Thyroid gland (tissue), 4 donors: ENCODE measurements at regions not wholly inside any gene's neighbourhood (a gene's known extent, or its start where the extent isn't known, plus 50 kb on each side); places are given as distances from the start of the nearest gene placed in this dataset.

ENCODE experiments used
- POLR2A ChIP-seq, 2 donors: fragments of 450-650 bp; IDR thresholded peaks; one replicate each; pipeline ENCODE4 v1.6.1; 2017; ENCODE audit warnings: antibody characterized with exemption in 2 of 2, mild to moderate bottlenecking in 2 of 2, moderate library complexity in 1 of 2
- TF ChIP-seq, protein P1 (sequence below), 6 experiments: fragments of 200-600 bp in 3 of 6; fragments of 450-650 bp in 3 of 6; sonication (generic) in 3 of 6; IDR thresholded peaks; one replicate each; pipeline ENCODE4 v1.5.1; 2016 to 2019; ENCODE audit warnings: antibody characterized with exemption in 6 of 6, mild to moderate bottlenecking in 2 of 6, inconsistent platforms in 1 of 6, moderate library complexity in 1 of 6

DNA sequence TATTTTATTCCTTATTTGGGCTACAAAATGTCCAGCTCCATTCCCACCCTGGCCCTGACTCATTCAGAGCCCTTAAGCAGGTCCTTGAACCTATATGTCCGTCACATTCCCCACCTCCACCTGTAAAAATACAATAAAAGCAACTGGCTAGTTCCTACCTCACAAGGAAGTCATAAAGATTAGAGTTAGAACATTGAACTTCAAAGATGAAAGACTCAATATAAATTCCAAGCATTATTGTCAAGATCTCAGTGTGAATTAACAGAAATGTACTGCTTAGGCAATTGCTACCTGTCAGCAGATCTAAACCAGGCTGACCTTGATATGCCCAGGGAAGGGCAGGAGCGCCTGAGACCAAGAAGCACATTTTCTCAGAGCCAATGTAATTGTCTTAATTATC lies 221.8 kb downstream of the ENC1 start:
- TF ChIP-seq, protein P1, sequence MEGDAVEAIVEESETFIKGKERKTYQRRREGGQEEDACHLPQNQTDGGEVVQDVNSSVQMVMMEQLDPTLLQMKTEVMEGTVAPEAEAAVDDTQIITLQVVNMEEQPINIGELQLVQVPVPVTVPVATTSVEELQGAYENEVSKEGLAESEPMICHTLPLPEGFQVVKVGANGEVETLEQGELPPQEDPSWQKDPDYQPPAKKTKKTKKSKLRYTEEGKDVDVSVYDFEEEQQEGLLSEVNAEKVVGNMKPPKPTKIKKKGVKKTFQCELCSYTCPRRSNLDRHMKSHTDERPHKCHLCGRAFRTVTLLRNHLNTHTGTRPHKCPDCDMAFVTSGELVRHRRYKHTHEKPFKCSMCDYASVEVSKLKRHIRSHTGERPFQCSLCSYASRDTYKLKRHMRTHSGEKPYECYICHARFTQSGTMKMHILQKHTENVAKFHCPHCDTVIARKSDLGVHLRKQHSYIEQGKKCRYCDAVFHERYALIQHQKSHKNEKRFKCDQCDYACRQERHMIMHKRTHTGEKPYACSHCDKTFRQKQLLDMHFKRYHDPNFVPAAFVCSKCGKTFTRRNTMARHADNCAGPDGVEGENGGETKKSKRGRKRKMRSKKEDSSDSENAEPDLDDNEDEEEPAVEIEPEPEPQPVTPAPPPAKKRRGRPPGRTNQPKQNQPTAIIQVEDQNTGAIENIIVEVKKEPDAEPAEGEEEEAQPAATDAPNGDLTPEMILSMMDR (IDR thresholded peaks at IDR 0.05): no peak
- TF ChIP-seq POLR2A (IDR thresholded peaks at IDR 0.05): no peak
